ENCODE measurements at regions not wholly inside any gene's neighbourhood (a gene's known extent, or its start where the extent isn't known, plus 50 kb on each side); places are given as distances from the start of the nearest gene placed in this dataset.

- H3K36me3 ChIP-seq (replicated peaks; ENCODE audit: low read depth, low read length), result no peaks in the 10 kb centered on the region
- H3K4me2 ChIP-seq (ENCODE audit: low read length), result no peak overlapping the region
- H3K4me3 ChIP-seq (ENCODE audit: low read length), result no peak overlapping the region
- H3K27me3 ChIP-seq (ENCODE audit: low read depth, low read length), result no peaks in the 10 kb centered on the region
- no peaks in the 10 kb centered on the region for H4K20me1 ChIP-seq (ENCODE audit: insufficient read depth, low read length)
- H3K27ac ChIP-seq (ENCODE audit: low read length), result no peak overlapping the region
- H3K9ac ChIP-seq (ENCODE audit: low read length), result no peak overlapping the region
- no peaks in the 10 kb centered on the region for H3K4me1 ChIP-seq (ENCODE audit: low read length)
- H2AFZ ChIP-seq (ENCODE audit: low read depth, low read length), result no peak overlapping the region
- H3K79me2 ChIP-seq (ENCODE audit: low read length), result no peaks in the 10 kb centered on the region
- no peak for TF ChIP-seq EZH2phosphoT487 (IDR thresholded peaks at IDR 0.05; ENCODE audit: low read depth)
- H3K9me3 ChIP-seq (ENCODE audit: insufficient read depth, low read length), result no peaks in the 10 kb centered on the region
Measured at GRCh38 chr18:4821801-4822200, 366.7 kb upstream of the DLGAP1 start.

- no peak overlapping the region for H3K9ac ChIP-seq (ENCODE audit: low read length)
- H3K27ac ChIP-seq (ENCODE audit: low read length), result no peak overlapping the region
- no peaks in the 10 kb centered on the region for H4K20me1 ChIP-seq (ENCODE audit: insufficient read depth, low read length)
- H3K4me1 ChIP-seq (ENCODE audit: low read length), result no peaks in the 10 kb centered on the region
- TF ChIP-seq CTCF (IDR thresholded peaks at IDR 0.05; ENCODE audit: low read depth, low read length), result no peak
- TF ChIP-seq EZH2phosphoT487 (IDR thresholded peaks at IDR 0.05; ENCODE audit: low read depth), result no peak
- no peaks in the 10 kb centered on the region for H3K27me3 ChIP-seq (ENCODE audit: low read depth, low read length)
- no peaks in the 10 kb centered on the region for H3K36me3 ChIP-seq (replicated peaks; ENCODE audit: low read depth, low read length)
- H2AFZ ChIP-seq (ENCODE audit: low read depth, low read length), result no peak overlapping the region
- no peaks in the 10 kb centered on the region for H3K79me2 ChIP-seq (ENCODE audit: low read length)
- H3K4me3 ChIP-seq (ENCODE audit: low read length), result no peak overlapping the region
- H3K9me3 ChIP-seq (ENCODE audit: insufficient read depth, low read length), result no peaks in the 10 kb centered on the region
- no peak overlapping the region for H3K4me2 ChIP-seq (ENCODE audit: low read length)
Measured at GRCh38 chr18:4817665-4818064, 362.6 kb upstream of the DLGAP1 start.

GRCh38 chr18:4813708-4814107 lies 358.6 kb upstream of the DLGAP1 start:
- Histone ChIP-seq H4K20me1 (ENCODE audit: insufficient read depth, low read length) (no peaks in the 10 kb centered on the region), H3K4me2 (ENCODE audit: low read length) (no peak overlapping the region), H3K79me2 (ENCODE audit: low read length) (no peaks in the 10 kb centered on the region), H3K4me1 (ENCODE audit: low read length) (no peaks in the 10 kb centered on the region), H3K27ac (ENCODE audit: low read length) (no peak overlapping the region), H3K9ac (ENCODE audit: low read length) (no peak overlapping the region), H3K27me3 (ENCODE audit: low read depth, low read length) (no peaks in the 10 kb centered on the region), H3K9me3 (ENCODE audit: insufficient read depth, low read length) (no peaks in the 10 kb centered on the region), H2AFZ (ENCODE audit: low read depth, low read length) (no peak overlapping the region), H3K36me3 (replicated peaks; ENCODE audit: low read depth, low read length) (no peaks in the 10 kb centered on the region), H3K4me3 (ENCODE audit: low read length) (no peak overlapping the region)
- no peak for TF ChIP-seq EZH2phosphoT487 (IDR thresholded peaks at IDR 0.05; ENCODE audit: low read depth)
- TF ChIP-seq CTCF (IDR thresholded peaks at IDR 0.05; ENCODE audit: low read depth, low read length), result no peak

GRCh38 chr18:4808891-4809290 lies 353.8 kb upstream of the DLGAP1 start:
- Histone ChIP-seq H4K20me1 (ENCODE audit: insufficient read depth, low read length) (no peaks in the 10 kb centered on the region), H3K9me3 (ENCODE audit: insufficient read depth, low read length) (no peaks in the 10 kb centered on the region), H3K36me3 (replicated peaks; ENCODE audit: low read depth, low read length) (no peaks in the 10 kb centered on the region), H3K27ac (ENCODE audit: low read length) (no peak overlapping the region), H3K27me3 (ENCODE audit: low read depth, low read length) (no peaks in the 10 kb centered on the region), H3K4me1 (ENCODE audit: low read length) (no peaks in the 10 kb centered on the region), H3K4me2 (ENCODE audit: low read length) (no peak overlapping the region), H3K4me3 (ENCODE audit: low read length) (no peak overlapping the region), H3K9ac (ENCODE audit: low read length) (no peak overlapping the region), H2AFZ (ENCODE audit: low read depth, low read length) (no peak overlapping the region), H3K79me2 (ENCODE audit: low read length) (no peaks in the 10 kb centered on the region)
- TF ChIP-seq EZH2phosphoT487 (IDR thresholded peaks at IDR 0.05; ENCODE audit: low read depth) (no peak), CTCF (IDR thresholded peaks at IDR 0.05; ENCODE audit: low read depth, low read length) (no peak)
